HCT116 (cell line): ENCODE measurements at regions not wholly inside any gene's neighbourhood (a gene's known extent, or its start where the extent isn't known, plus 50 kb on each side); places are given as distances from the start of the nearest gene placed in this dataset.

Experiments
- CEBPB ChIP-seq: IDR thresholded peaks from 2 replicates; pipeline ENCODE4 v1.6.1; 2012; ENCODE audit warnings: low read depth
- JUND ChIP-seq: IDR thresholded peaks from 2 replicates; pipeline ENCODE4 v1.6.1; 2012
- POLR2A ChIP-seq: IDR thresholded peaks from 2 replicates; pipeline ENCODE4 v1.7.0; 2011; ENCODE audit warnings: borderline replicate concordance; ENCODE audit not compliant: insufficient read depth, insufficient read length; ENCODE audit errors: extremely low read depth
- POLR2AphosphoS5 ChIP-seq: IDR thresholded peaks from 2 replicates; pipeline ENCODE4 v1.6.1; 2011; ENCODE audit warnings: mild to moderate bottlenecking, low read depth, low read length, moderate library complexity
- SIN3A ChIP-seq: IDR thresholded peaks from 2 replicates; pipeline ENCODE4 v1.6.1; 2012; ENCODE audit warnings: low read depth
- TF ChIP-seq, protein P1 (sequence below): IDR thresholded peaks from 2 replicates; pipeline ENCODE4 v1.6.1; 2012; ENCODE audit warnings: low read depth
- TF ChIP-seq, protein P2 (sequence below), 3 experiments: fragments of 200-600 bp in 1 of 3; sonication (generic) in 1 of 3; IDR thresholded peaks in 2 of 3; conservative IDR thresholded peaks in 1 of 3; 2 replicates each; pipeline ENCODE4 v1.5.1; 2012 to 2017; ENCODE audit warnings: low read depth in 2 of 3, low read length in 2 of 3, antibody characterized with exemption in 1 of 3, borderline replicate concordance in 1 of 3, control low read depth in 1 of 3, mild to moderate bottlenecking in 1 of 3, mixed read lengths in 1 of 3, mixed run types in 1 of 3, moderate library complexity in 1 of 3; ENCODE audit not compliant: insufficient read depth in 1 of 3
- TF ChIP-seq, protein P3 (sequence below): IDR thresholded peaks from 2 replicates; pipeline ENCODE4 v1.6.1; 2012

DNA sequence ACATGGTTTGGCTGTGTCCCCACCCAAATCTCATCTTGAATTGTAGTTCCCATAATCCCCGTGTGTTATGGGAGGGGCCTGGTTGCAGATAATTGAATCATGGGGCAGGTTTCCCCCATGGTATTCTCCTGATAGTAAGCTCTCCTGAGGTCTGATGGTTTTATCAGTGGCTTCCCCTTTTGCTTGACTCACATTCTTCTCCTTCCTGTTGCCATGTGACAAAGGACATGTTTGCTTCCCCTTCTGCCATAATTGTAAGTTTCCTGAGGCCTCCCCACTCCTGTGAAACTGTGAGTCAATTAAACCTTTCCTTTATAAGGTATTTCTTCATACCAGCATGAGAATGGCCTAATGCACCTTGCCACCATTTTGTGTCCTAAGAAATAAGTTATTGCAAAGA, 415.0 kb downstream of the COL11A1 start:
- TF ChIP-seq POLR2AphosphoS5 = no peak
- TF ChIP-seq JUND = no peak
- TF ChIP-seq, protein P1, sequence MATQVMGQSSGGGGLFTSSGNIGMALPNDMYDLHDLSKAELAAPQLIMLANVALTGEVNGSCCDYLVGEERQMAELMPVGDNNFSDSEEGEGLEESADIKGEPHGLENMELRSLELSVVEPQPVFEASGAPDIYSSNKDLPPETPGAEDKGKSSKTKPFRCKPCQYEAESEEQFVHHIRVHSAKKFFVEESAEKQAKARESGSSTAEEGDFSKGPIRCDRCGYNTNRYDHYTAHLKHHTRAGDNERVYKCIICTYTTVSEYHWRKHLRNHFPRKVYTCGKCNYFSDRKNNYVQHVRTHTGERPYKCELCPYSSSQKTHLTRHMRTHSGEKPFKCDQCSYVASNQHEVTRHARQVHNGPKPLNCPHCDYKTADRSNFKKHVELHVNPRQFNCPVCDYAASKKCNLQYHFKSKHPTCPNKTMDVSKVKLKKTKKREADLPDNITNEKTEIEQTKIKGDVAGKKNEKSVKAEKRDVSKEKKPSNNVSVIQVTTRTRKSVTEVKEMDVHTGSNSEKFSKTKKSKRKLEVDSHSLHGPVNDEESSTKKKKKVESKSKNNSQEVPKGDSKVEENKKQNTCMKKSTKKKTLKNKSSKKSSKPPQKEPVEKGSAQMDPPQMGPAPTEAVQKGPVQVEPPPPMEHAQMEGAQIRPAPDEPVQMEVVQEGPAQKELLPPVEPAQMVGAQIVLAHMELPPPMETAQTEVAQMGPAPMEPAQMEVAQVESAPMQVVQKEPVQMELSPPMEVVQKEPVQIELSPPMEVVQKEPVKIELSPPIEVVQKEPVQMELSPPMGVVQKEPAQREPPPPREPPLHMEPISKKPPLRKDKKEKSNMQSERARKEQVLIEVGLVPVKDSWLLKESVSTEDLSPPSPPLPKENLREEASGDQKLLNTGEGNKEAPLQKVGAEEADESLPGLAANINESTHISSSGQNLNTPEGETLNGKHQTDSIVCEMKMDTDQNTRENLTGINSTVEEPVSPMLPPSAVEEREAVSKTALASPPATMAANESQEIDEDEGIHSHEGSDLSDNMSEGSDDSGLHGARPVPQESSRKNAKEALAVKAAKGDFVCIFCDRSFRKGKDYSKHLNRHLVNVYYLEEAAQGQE = no peak
- TF ChIP-seq SIN3A = no peak
- no peak for TF ChIP-seq CEBPB
- TF ChIP-seq POLR2A = no peak
- TF ChIP-seq, protein P2, sequence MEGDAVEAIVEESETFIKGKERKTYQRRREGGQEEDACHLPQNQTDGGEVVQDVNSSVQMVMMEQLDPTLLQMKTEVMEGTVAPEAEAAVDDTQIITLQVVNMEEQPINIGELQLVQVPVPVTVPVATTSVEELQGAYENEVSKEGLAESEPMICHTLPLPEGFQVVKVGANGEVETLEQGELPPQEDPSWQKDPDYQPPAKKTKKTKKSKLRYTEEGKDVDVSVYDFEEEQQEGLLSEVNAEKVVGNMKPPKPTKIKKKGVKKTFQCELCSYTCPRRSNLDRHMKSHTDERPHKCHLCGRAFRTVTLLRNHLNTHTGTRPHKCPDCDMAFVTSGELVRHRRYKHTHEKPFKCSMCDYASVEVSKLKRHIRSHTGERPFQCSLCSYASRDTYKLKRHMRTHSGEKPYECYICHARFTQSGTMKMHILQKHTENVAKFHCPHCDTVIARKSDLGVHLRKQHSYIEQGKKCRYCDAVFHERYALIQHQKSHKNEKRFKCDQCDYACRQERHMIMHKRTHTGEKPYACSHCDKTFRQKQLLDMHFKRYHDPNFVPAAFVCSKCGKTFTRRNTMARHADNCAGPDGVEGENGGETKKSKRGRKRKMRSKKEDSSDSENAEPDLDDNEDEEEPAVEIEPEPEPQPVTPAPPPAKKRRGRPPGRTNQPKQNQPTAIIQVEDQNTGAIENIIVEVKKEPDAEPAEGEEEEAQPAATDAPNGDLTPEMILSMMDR (IDR thresholded peaks at IDR 0.05 in 2 of 3, conservative IDR thresholded peaks at IDR 0.05 in 1 of 3; ENCODE audit: borderline replicate concordance in 1 of 3, insufficient read depth in 1 of 3, low read depth in 2 of 3, low read length in 2 of 3) = no peak
- TF ChIP-seq, protein P3, sequence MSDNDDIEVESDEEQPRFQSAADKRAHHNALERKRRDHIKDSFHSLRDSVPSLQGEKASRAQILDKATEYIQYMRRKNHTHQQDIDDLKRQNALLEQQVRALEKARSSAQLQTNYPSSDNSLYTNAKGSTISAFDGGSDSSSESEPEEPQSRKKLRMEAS = no peak
